PC-3 (cell line): ENCODE measurements at regions not wholly inside any gene's neighbourhood (a gene's known extent, or its start where the extent isn't known, plus 50 kb on each side); places are given as distances from the start of the nearest gene placed in this dataset.

Experiments
- ATAC-seq: fragments of 200-7000 bp; cut with Tn5 transposase; 2 replicates; pipeline ENCODE4 v1.9.1; 2020; ENCODE audit warnings: mild to moderate bottlenecking, moderate library complexity
- BruUV-seq: library from RNA; stranded (reverse); fragments of 400-500 nt; replicated peaks from 2 replicates; lab custom pipeline; 2021; lab: Mats Ljungman, UMichigan
- CTCF ChIA-PET: fragments of 300-600 bp; sonication (Branson Sonifier 250); formaldehyde crosslinking; loops from one replicate; lab custom pipeline; 2022; ENCODE audit warnings: antibody characterized with exemption; lab: Charles Lee
- POLR2A ChIA-PET: fragments of 300-600 bp; sonication (Branson Sonifier 250); formaldehyde crosslinking; loops from one replicate; lab custom pipeline; 2022; ENCODE audit warnings: antibody characterized with exemption; ENCODE audit not compliant: unreplicated experiment; lab: Charles Lee
- DNase-seq: peaks from one replicate; pipeline ENCODE4 v3.0.0-alpha.2; 2015
- H2AFZ ChIP-seq: fragments of 300-600 bp; sonication (generic); 2 replicates; pipeline ENCODE4 v1.6.0; 2016; ENCODE audit warnings: antibody characterized with exemption, low read length
- H3F3A ChIP-seq: fragments of 300-600 bp; sonication (generic); one replicate; pipeline ENCODE4 v1.6.0; 2017; ENCODE audit warnings: antibody characterized with exemption, low read length, control low read depth, mild to moderate bottlenecking; ENCODE audit not compliant: unreplicated experiment
- H3K27ac ChIP-seq: fragments of 300-600 bp; sonication (generic); 2 replicates; pipeline ENCODE4 v1.5.1; 2016; ENCODE audit warnings: mild to moderate bottlenecking, low read length
- H3K27me3 ChIP-seq: fragments of 300-600 bp; sonication (generic); 2 replicates; pipeline ENCODE4 v1.6.1; 2016; ENCODE audit warnings: low read length, mixed read lengths
- H3K36me3 ChIP-seq: fragments of 300-600 bp; sonication (generic); 2 replicates; pipeline ENCODE4 v1.6.1; 2016; ENCODE audit warnings: low read depth, mixed run types, low read length, mixed read lengths
- H3K4me1 ChIP-seq: fragments of 300-600 bp; sonication (generic); 2 replicates; pipeline ENCODE4 v1.5.1; 2016; ENCODE audit warnings: low read length; ENCODE audit not compliant: insufficient read depth
- H3K4me2 ChIP-seq: fragments of 300-600 bp; sonication (generic); 2 replicates; pipeline ENCODE4 v1.6.0; 2016; ENCODE audit warnings: low read length
- H3K4me3 ChIP-seq: fragments of 300-600 bp; sonication (generic); 2 replicates; pipeline ENCODE4 v1.5.1; 2016; ENCODE audit warnings: mild to moderate bottlenecking, low read length, mixed read lengths
- H3K79me2 ChIP-seq: fragments of 300-600 bp; sonication (generic); 2 replicates; pipeline ENCODE4 v1.6.1; 2017; ENCODE audit warnings: low read length, mixed read lengths
- H3K9ac ChIP-seq: fragments of 300-600 bp; sonication (generic); 2 replicates; pipeline ENCODE4 v1.6.0; 2016; ENCODE audit warnings: mild to moderate bottlenecking, low read length
- H3K9me2 ChIP-seq: fragments of 300-600 bp; sonication (generic); replicated peaks from 2 replicates; pipeline ENCODE4 v1.6.1; 2016; ENCODE audit warnings: mixed run types, low read length, mixed read lengths
- H3K9me3 ChIP-seq: fragments of 300-600 bp; sonication (generic); 2 replicates; pipeline ENCODE4 v1.6.1; 2016; ENCODE audit warnings: low read length, mixed read lengths
- H4K20me1 ChIP-seq: fragments of 300-600 bp; sonication (generic); 2 replicates; pipeline ENCODE4 v1.6.1; 2016; ENCODE audit warnings: low read length, mixed read lengths
- EZH2 ChIP-seq: fragments of 300-600 bp; sonication (generic); IDR thresholded peaks from one replicate; pipeline ENCODE4 v1.6.1; 2017; ENCODE audit warnings: antibody characterized with exemption, mild to moderate bottlenecking, low read length; ENCODE audit not compliant: unreplicated experiment
- EZH2phosphoT487 ChIP-seq: fragments of 300-600 bp; sonication (generic); IDR thresholded peaks from 2 replicates; pipeline ENCODE4 v1.6.1; 2018; ENCODE audit warnings: mild to moderate bottlenecking, antibody characterized with exemption, low read length, borderline replicate concordance
- intact Hi-C: fragments of 100-400 bp; cut with micrococcal nuclease; formaldehyde crosslinking; loops from 2 replicates; pipeline ENCODE4 v1.9.0; 2023
- TF ChIP-seq, protein P1 (sequence below): fragments of 300-600 bp; sonication (generic); conservative IDR thresholded peaks from 2 replicates; pipeline ENCODE4 v1.5.1; 2017; ENCODE audit warnings: antibody characterized with exemption, low read depth, mild to moderate bottlenecking, low read length

DNA sequence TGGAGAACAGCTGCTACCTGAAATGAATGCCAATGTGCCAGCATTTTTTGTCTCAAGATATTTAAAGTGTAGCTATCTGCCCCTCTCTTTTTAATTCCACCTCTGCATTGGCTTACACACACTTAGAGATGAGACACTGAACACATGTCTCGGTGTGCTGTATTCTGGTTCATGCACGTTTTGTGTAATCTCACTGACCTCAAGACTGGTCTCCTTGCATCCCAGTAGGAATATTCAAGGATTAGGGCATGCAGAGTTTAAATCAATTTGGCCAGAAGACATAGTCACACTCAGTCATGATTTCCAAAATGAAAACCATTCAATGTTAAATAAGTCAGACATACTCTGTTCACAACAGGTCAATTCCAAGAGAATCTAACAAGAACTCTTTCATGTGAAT, 561.8 kb upstream of the TUSC1 start:
- no peaks in the 10 kb centered on the region for H4K20me1 ChIP-seq
- ATAC-seq (no peak), DNase-seq (no peak)
- no peaks in the 10 kb centered on the region for H3K9me3 ChIP-seq
- no peak for TF ChIP-seq EZH2phosphoT487
- TF ChIP-seq, protein P1, sequence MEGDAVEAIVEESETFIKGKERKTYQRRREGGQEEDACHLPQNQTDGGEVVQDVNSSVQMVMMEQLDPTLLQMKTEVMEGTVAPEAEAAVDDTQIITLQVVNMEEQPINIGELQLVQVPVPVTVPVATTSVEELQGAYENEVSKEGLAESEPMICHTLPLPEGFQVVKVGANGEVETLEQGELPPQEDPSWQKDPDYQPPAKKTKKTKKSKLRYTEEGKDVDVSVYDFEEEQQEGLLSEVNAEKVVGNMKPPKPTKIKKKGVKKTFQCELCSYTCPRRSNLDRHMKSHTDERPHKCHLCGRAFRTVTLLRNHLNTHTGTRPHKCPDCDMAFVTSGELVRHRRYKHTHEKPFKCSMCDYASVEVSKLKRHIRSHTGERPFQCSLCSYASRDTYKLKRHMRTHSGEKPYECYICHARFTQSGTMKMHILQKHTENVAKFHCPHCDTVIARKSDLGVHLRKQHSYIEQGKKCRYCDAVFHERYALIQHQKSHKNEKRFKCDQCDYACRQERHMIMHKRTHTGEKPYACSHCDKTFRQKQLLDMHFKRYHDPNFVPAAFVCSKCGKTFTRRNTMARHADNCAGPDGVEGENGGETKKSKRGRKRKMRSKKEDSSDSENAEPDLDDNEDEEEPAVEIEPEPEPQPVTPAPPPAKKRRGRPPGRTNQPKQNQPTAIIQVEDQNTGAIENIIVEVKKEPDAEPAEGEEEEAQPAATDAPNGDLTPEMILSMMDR: no peak
- no peak for TF ChIP-seq EZH2
- intact Hi-C loops: no loop called here
- no peaks in the 10 kb centered on the region for H3K79me2 ChIP-seq
- H3K9ac ChIP-seq: no peak overlapping the region
- H3K4me3 ChIP-seq: no peak overlapping the region
- H3K27me3 ChIP-seq: no peaks in the 10 kb centered on the region
- no peak overlapping the region for H3K27ac ChIP-seq
- peaks cover 21% of the 10 kb centered on the region for H3K4me1 ChIP-seq
- BruUV-seq: no TSS peak
- H3F3A ChIP-seq: no peaks in the 10 kb centered on the region
- no peak overlapping the region for H3K4me2 ChIP-seq
- no peaks in the 10 kb centered on the region for H3K36me3 ChIP-seq
- no peak overlapping the region for H2AFZ ChIP-seq
- no peaks in the 10 kb centered on the region for H3K9me2 ChIP-seq
- ChIA-PET POLR2A (no interaction called here), CTCF (no interaction called here)

DNA sequence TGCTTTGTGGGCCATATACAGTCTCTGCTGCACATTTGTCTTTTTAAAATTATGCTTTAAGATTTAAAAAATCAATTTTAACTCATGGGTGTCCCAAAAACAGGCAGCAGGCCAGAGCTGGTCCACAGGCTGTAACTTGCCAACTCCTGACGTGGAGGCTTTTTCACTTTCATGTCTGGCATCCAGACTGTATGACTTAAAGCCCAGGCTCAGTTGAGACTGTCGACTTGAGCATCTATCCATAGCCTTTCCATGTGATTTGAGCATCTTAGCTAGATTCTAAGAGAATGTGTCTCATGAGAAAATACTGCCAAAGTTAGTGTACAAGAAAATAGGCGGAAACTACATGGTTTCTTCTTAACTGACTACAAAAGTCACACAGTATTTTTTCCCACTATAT, 559.0 kb upstream of the TUSC1 start:
- BruUV-seq: no TSS peak
- Histone ChIP-seq H4K20me1 (no peaks in the 10 kb centered on the region), H3K9me3 (no peaks in the 10 kb centered on the region), H3K9ac (no peak overlapping the region), H3K4me3 (no peak overlapping the region), H3K4me1 (no peaks in the 10 kb centered on the region), H2AFZ (no peak overlapping the region), H3K36me3 (no peaks in the 10 kb centered on the region), H3F3A (no peaks in the 10 kb centered on the region), H3K27me3 (no peaks in the 10 kb centered on the region), H3K9me2 (no peaks in the 10 kb centered on the region), H3K79me2 (no peaks in the 10 kb centered on the region), H3K4me2 (no peak overlapping the region), H3K27ac (no peak overlapping the region)
- no peak for ATAC-seq
- intact Hi-C loops: no loop called here
- DNase-seq: no peak
- TF ChIP-seq EZH2 (no peak), EZH2phosphoT487 (no peak)
- TF ChIP-seq, protein P1: no peak
- CTCF ChIA-PET: no interaction called here
- POLR2A ChIA-PET: no interaction called here

DNA sequence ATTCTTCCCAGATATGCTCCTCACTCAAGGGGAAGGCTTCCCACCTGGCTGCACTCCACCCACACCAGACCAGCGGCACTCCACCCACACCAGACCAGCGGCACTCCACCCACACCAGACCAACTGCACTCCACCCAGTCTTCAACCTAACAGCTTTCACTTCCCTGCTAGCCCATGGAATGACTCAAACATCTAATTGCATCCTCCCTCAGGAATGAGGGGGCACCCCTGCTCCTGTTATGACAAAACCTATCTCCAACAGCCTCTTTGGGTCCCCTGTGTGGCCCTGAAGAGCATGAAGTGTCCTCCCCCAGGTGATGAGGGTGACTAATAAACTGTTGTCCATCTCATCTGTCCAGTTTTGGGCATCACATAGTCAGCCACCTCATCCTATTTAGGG, 556.6 kb upstream of the TUSC1 start:
- TF ChIP-seq EZH2phosphoT487 (no peak), EZH2 (no peak)
- TF ChIP-seq, protein P1: no peak
- H3F3A ChIP-seq: no peaks in the 10 kb centered on the region
- H3K9me3 ChIP-seq: no peaks in the 10 kb centered on the region
- H3K9me2 ChIP-seq: no peaks in the 10 kb centered on the region
- intact Hi-C loops: no loop called here
- no peaks in the 10 kb centered on the region for H4K20me1 ChIP-seq
- no peak overlapping the region for H3K4me2 ChIP-seq
- no peaks in the 10 kb centered on the region for H3K4me1 ChIP-seq
- no peaks in the 10 kb centered on the region for H3K27me3 ChIP-seq
- no peak overlapping the region for H3K27ac ChIP-seq
- H3K9ac ChIP-seq: no peak overlapping the region
- no TSS peak for BruUV-seq
- CTCF ChIA-PET: no interaction called here
- no peak overlapping the region for H2AFZ ChIP-seq
- no peaks in the 10 kb centered on the region for H3K79me2 ChIP-seq
- POLR2A ChIA-PET: no interaction called here
- DNase-seq: no peak
- ATAC-seq: no peak
- H3K4me3 ChIP-seq: no peak overlapping the region
- H3K36me3 ChIP-seq: no peaks in the 10 kb centered on the region
